Uterus (tissue), 3 donors: ENCODE measurements at regions not wholly inside any gene's neighbourhood (a gene's known extent, or its start where the extent isn't known, plus 50 kb on each side); places are given as distances from the start of the nearest gene placed in this dataset.

Source experiments
- DNase-seq, 2 donors: peaks; one replicate each; pipeline ENCODE4 v3.0.0-alpha.2; 2019 to 2020
- H3K27ac ChIP-seq, 2 donors: fragments of 200-600 bp; sonication (generic); 1 replicate in 1 of 2; 2 replicates in 1 of 2; pipeline ENCODE4 v1.5.1; 2016 to 2018
- H3K27me3 ChIP-seq, 2 donors: fragments of 200-600 bp; sonication (generic); one replicate each; pipeline ENCODE4 v1.5.1; 2018 to 2019; ENCODE audit warnings: control low read depth in 1 of 2
- H3K36me3 ChIP-seq, 2 donors: fragments of 200-600 bp; sonication (generic); one replicate each; pipeline ENCODE4 v1.5.1; 2019; ENCODE audit warnings: control low read depth in 1 of 2
- H3K4me1 ChIP-seq, 2 donors: fragments of 200-600 bp; sonication (generic); one replicate each; pipeline ENCODE4 v1.5.1; 2018 to 2019; ENCODE audit warnings: control low read depth in 1 of 2
- H3K4me3 ChIP-seq, 2 donors: fragments of 200-600 bp; sonication (generic); 1 replicate in 1 of 2; 2 replicates in 1 of 2; pipeline ENCODE4 v1.5.1; 2018 to 2019; ENCODE audit warnings: mild to moderate bottlenecking in 1 of 2
- H3K9me3 ChIP-seq, 2 donors: fragments of 200-600 bp; sonication (generic); one replicate each; pipeline ENCODE4 v1.5.1; 2019; ENCODE audit warnings: control low read depth in 1 of 2
- POLR2A ChIP-seq, 2 donors: fragments of 450-650 bp; IDR thresholded peaks; one replicate each; pipeline ENCODE4 v1.6.1; 2016; ENCODE audit warnings: antibody characterized with exemption in 2 of 2, mild to moderate bottlenecking in 1 of 2, moderate library complexity in 1 of 2
- intact Hi-C: fragments of 100-400 bp; cut with DNase I; formaldehyde crosslinking; loops from one replicate; pipeline ENCODE4 v1.15.1; 2023; ENCODE audit warnings: low total_unique reads
- TF ChIP-seq, protein P1 (sequence below), 4 experiments: fragments of 200-600 bp in 2 of 4; fragments of 450-650 bp in 2 of 4; sonication (generic) in 2 of 4; IDR thresholded peaks; one replicate each; pipeline ENCODE4 v1.5.1; 2016 to 2019; ENCODE audit warnings: antibody characterized with exemption in 4 of 4, mild to moderate bottlenecking in 2 of 4, moderate library complexity in 1 of 4
- donor health status: DM: yes; HTN: yes; CAD: no.

DNA sequence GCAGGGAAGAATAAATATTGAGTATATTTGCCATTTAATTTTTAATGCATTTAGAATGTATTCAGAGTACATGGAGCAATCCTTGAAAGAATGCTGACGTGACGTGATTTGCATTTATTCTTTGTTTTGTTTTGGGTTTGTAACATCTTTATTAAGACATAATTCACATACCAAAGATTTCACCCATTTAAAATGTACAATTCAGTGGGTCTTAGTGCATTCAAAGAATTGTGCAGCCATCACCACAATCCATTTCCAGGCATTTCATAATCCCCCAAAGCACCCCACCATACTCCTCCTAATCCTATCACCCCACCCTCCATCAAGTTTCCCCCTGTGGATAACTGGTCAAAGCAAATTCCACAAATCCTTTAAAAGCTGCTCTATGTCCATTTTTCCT, 87.4 kb downstream of the FAM9B start:
- no peak for TF ChIP-seq POLR2A (IDR thresholded peaks at IDR 0.05)
- TF ChIP-seq, protein P1, sequence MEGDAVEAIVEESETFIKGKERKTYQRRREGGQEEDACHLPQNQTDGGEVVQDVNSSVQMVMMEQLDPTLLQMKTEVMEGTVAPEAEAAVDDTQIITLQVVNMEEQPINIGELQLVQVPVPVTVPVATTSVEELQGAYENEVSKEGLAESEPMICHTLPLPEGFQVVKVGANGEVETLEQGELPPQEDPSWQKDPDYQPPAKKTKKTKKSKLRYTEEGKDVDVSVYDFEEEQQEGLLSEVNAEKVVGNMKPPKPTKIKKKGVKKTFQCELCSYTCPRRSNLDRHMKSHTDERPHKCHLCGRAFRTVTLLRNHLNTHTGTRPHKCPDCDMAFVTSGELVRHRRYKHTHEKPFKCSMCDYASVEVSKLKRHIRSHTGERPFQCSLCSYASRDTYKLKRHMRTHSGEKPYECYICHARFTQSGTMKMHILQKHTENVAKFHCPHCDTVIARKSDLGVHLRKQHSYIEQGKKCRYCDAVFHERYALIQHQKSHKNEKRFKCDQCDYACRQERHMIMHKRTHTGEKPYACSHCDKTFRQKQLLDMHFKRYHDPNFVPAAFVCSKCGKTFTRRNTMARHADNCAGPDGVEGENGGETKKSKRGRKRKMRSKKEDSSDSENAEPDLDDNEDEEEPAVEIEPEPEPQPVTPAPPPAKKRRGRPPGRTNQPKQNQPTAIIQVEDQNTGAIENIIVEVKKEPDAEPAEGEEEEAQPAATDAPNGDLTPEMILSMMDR (IDR thresholded peaks at IDR 0.05) = no peak
- Histone ChIP-seq H3K27me3 (no peaks in the 10 kb centered on the region), H3K4me3 (no peak overlapping the region), H3K4me1 (no peaks in the 10 kb centered on the region), H3K27ac (no peak overlapping the region), H3K9me3 (no peaks in the 10 kb centered on the region), H3K36me3 (no peaks in the 10 kb centered on the region)
- no peak for DNase-seq
- intact Hi-C loops = no loop called here

DNA sequence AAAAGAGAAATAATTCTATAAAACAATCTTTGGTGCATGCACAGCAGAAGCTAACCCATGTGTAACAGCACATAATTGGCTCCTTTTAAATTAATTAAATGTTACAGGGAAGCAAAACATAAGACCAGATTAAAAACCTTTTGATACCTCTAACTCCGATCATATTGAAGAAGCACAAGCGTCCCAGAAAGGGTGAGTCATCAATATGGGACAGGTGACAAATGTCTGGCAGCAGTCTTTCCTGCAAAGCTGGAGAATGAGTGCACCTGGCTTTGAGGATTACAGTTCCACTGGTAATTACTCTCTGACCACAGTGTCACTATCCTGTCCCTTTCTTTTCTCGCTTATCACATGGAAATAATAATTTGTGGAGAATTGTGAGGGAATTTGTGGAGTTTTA, 94.6 kb downstream of the FAM9B start:
- Histone ChIP-seq H3K27ac (no peak overlapping the region), H3K36me3 (no peaks in the 10 kb centered on the region), H3K4me3 (no peak overlapping the region), H3K27me3 (no peaks in the 10 kb centered on the region), H3K4me1 (no peaks in the 10 kb centered on the region), H3K9me3 (no peaks in the 10 kb centered on the region)
- intact Hi-C loops = no loop called here
- no peak for DNase-seq
- TF ChIP-seq POLR2A (IDR thresholded peaks at IDR 0.05) = no peak
- TF ChIP-seq, protein P1 (IDR thresholded peaks at IDR 0.05) = no peak

GRCh38 chrX:8927701-8928100, 106.2 kb downstream of the FAM9B start:
- Histone ChIP-seq H3K4me1 (no peaks in the 10 kb centered on the region), H3K36me3 (no peaks in the 10 kb centered on the region), H3K4me3 (no peak overlapping the region), H3K27ac (peak overlapping the region; percentile 1 to 8), H3K9me3 (no peaks in the 10 kb centered on the region), H3K27me3 (no peaks in the 10 kb centered on the region)
- TF ChIP-seq, protein P1 (IDR thresholded peaks at IDR 0.05) = no peak
- TF ChIP-seq POLR2A (IDR thresholded peaks at IDR 0.05) = no peak
- DNase-seq = no peak
- intact Hi-C loops = no loop called here

DNA sequence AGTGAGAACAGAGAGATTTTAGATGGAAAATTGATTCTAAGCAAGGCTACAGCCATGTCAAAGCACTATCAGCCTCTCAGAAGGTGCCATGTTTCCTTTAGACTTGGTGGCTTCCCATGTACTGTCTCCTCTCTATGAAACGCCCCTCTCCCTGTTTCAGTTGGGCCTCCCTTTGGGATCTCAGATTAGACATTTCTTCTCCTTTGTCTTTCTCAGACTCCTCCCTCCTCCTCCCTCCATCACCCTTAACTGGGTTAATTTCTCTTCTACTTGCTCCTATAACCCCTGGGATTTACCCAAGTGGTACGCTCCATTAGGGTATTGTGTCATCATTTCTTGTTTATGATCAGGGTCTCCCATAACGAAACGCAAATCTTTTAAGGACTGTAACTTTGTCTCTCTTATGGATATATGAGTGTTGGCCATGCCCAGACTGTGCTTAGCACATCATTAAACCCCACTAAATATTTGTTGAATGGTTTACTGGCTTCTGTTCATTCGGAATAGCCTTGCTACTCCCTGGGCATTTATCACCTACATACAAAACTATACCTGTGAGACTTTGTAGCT, 106.8 kb downstream of the FAM9B start:
- H3K4me3 ChIP-seq = no peak overlapping the region
- DNase-seq = no peak
- H3K4me1 ChIP-seq = no peaks in the 10 kb centered on the region
- no peaks in the 10 kb centered on the region for H3K36me3 ChIP-seq
- TF ChIP-seq, protein P1 (IDR thresholded peaks at IDR 0.05) = no peak
- TF ChIP-seq POLR2A (IDR thresholded peaks at IDR 0.05) = no peak
- H3K9me3 ChIP-seq = no peaks in the 10 kb centered on the region
- H3K27ac ChIP-seq = peak overlapping the region; percentile 1 to 8
- no peaks in the 10 kb centered on the region for H3K27me3 ChIP-seq
- intact Hi-C loops = no loop called here

GRCh38 chrX:8921615-8922014, 112.3 kb downstream of the FAM9B start:
- Histone ChIP-seq H3K4me1 (no peaks in the 10 kb centered on the region), H3K27ac (no peak overlapping the region), H3K9me3 (no peaks in the 10 kb centered on the region), H3K4me3 (no peak overlapping the region), H3K27me3 (no peaks in the 10 kb centered on the region), H3K36me3 (no peaks in the 10 kb centered on the region)
- TF ChIP-seq, protein P1 (IDR thresholded peaks at IDR 0.05) = no peak
- no peak for TF ChIP-seq POLR2A (IDR thresholded peaks at IDR 0.05)
- intact Hi-C loops = no loop called here
- no peak for DNase-seq
